ENCODE measurements at regions not wholly inside any gene's neighbourhood (a gene's known extent, or its start where the extent isn't known, plus 50 kb on each side); places are given as distances from the start of the nearest gene placed in this dataset.

DNA sequence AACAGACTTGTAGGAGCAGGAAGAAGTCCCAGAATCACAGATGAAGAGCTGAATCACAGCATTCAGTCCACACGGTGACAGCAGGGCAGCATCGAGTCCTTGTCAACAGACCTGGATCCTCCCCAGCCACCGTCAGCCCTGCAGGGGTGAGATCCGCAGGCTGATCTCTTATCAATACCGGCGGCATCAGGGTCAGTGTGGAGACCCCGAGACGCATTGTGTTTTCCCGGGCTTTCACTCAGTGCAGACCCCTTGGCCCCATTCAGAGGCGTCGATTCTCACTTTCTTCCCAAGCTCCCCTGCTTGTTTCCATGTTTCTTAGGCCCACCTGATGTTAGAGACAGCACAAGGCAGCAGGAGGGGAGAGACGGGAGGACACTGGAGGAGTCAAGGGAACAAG is 609.6 kb downstream of the PTPRU start:
- no peak for TF ChIP-seq POLR2A (IDR thresholded peaks at IDR 0.05; ENCODE audit: extremely low read depth, insufficient read length)
- TF ChIP-seq MYC (IDR thresholded peaks at IDR 0.05; ENCODE audit: low read depth, low read length), result no peak
- TF ChIP-seq, protein P1, sequence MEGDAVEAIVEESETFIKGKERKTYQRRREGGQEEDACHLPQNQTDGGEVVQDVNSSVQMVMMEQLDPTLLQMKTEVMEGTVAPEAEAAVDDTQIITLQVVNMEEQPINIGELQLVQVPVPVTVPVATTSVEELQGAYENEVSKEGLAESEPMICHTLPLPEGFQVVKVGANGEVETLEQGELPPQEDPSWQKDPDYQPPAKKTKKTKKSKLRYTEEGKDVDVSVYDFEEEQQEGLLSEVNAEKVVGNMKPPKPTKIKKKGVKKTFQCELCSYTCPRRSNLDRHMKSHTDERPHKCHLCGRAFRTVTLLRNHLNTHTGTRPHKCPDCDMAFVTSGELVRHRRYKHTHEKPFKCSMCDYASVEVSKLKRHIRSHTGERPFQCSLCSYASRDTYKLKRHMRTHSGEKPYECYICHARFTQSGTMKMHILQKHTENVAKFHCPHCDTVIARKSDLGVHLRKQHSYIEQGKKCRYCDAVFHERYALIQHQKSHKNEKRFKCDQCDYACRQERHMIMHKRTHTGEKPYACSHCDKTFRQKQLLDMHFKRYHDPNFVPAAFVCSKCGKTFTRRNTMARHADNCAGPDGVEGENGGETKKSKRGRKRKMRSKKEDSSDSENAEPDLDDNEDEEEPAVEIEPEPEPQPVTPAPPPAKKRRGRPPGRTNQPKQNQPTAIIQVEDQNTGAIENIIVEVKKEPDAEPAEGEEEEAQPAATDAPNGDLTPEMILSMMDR (IDR thresholded peaks at IDR 0.05; ENCODE audit: low read depth, low read length), result no peak
- TF ChIP-seq, protein P2, sequence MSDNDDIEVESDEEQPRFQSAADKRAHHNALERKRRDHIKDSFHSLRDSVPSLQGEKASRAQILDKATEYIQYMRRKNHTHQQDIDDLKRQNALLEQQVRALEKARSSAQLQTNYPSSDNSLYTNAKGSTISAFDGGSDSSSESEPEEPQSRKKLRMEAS (IDR thresholded peaks at IDR 0.05; ENCODE audit: low read depth, low read length), result no peak
- DNase-seq (ENCODE audit: low read depth), result no peak
- H3K4me3 ChIP-seq (ENCODE audit: low read depth, low read length), result no peak overlapping the region

DNA sequence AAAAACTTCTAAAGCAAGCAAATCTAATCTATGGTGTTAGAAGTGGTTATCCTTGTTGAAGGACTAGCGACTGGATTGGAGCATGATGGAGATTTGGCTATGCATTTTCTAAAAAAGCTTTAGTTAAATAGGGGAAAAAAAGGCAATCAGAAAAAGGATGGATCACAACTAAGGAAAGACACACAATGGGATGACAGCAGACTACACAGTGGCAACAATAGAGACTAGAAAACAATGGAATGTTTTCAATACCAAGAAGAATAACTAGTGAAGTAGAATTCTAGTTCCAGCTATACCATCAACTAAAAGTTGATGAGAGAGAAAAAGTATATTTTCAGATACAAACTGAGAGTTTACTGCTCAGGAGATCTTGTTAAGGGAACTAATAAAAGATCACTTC is 605.8 kb downstream of the PTPRU start:
- DNase-seq (ENCODE audit: low read depth), result no peak
- no peak overlapping the region for H3K4me3 ChIP-seq (ENCODE audit: low read depth, low read length)
- no peak for TF ChIP-seq MYC (IDR thresholded peaks at IDR 0.05; ENCODE audit: low read depth, low read length)
- TF ChIP-seq, protein P1 (IDR thresholded peaks at IDR 0.05; ENCODE audit: low read depth, low read length), result no peak
- TF ChIP-seq, protein P2 (IDR thresholded peaks at IDR 0.05; ENCODE audit: low read depth, low read length), result no peak
- TF ChIP-seq POLR2A (IDR thresholded peaks at IDR 0.05; ENCODE audit: extremely low read depth, insufficient read length), result no peak

DNA sequence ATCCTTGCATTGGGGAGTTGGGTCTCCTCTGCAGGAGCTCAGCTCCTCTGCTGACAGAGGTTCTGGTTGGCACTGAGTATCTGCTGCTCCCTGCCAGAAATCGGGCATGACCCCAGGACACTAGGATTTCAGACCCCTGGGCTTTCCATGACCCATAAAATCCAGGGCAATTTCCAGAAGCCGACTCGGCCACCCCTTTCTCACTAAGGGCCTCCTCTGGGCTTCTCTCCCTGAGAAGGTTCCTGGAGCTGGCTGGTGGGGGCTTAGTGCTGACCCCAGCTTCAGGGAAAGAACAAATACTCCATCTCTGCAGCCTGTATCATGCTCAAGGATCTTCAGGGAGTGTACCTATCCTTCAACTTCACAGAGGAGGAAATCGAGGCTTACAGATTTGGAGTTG is 603.4 kb downstream of the PTPRU start:
- H3K4me3 ChIP-seq (ENCODE audit: low read depth, low read length), result no peak overlapping the region
- no peak for TF ChIP-seq MYC (IDR thresholded peaks at IDR 0.05; ENCODE audit: low read depth, low read length)
- TF ChIP-seq, protein P1 (IDR thresholded peaks at IDR 0.05; ENCODE audit: low read depth, low read length), result no peak
- no peak for TF ChIP-seq POLR2A (IDR thresholded peaks at IDR 0.05; ENCODE audit: extremely low read depth, insufficient read length)
- TF ChIP-seq, protein P2 (IDR thresholded peaks at IDR 0.05; ENCODE audit: low read depth, low read length), result no peak
- DNase-seq (ENCODE audit: low read depth), result no peak

DNA sequence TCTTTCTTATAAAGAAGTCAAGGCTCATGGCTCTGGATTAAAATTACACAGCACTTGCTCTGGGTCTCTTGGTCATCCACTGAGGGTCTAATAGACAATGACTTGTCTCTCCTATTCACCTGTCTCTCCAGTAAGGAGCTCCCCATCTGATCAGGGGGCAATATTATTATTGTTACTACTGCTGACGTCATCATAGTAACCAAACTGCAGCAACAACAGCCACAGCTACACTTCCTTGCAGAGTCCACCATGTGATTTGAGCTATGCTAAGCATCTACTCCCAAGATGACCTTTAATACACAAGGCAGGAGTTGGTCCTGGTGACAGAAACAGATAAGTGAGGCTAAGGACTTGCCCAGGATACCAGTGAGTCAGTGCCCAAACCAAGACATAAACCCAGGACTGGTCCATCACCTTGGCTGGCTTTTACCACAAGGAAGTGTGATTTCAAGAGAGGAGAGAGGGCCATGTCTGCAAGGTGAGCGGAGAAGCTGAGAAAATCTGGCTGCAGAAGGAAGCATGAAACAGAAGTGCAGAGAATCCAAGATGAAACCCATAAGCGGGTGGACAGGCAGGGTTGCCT is 602.5 kb downstream of the PTPRU start:
- TF ChIP-seq, protein P2 (IDR thresholded peaks at IDR 0.05; ENCODE audit: low read depth, low read length), result no peak
- no peak for TF ChIP-seq POLR2A (IDR thresholded peaks at IDR 0.05; ENCODE audit: extremely low read depth, insufficient read length)
- no peak for DNase-seq (ENCODE audit: low read depth)
- H3K4me3 ChIP-seq (ENCODE audit: low read depth, low read length), result no peak overlapping the region

DNA sequence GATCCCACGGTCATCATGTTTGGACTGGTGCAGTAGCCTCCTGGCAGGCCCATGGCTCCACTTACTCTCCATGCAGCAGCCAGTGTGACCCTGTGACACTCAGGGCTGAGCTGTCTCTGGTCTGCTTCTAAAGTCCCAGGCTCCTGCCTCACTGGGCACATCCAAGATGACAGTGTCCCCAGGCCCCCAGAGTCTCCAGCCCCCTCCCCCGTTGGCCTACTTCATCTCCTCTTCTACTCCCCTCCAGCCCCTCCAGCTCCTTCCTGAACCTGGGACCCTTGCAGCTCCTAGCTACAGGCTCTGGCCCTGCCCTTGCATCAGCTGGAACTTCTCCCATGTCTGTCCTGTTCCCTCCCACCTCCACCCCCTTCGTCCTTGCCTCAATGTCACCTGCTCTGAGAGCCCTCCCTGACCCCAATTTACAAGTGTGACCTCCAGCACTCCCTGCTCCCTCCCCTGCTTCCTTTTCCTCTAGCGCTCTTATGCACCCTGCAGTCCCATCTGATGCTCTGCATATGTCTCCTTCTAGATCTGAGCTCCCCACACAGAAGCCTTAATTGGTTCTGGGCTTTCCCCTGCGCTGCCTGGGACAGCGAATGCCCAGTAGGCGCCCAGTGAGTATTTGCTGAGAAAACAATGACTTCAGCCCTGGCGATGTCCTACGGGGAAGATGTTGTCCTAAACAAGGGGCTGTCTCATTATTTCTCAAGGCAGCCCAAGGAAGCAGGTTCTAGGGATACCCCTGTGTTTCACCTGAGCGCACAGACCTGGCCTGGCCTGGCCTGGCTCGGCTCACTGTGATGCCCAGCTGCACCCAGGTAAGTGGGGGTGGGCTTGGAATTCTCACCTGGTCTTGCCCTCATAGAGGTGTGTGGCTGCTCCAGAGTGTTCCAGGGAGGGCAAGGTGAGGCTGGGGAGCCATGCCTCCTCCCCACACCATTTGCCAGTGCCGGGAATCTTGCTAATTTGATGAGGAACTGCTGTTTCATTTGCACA is 600.6 kb downstream of the PTPRU start:
- no peak for DNase-seq (ENCODE audit: low read depth)

More for the DNA sequence above, 600.6 kb downstream of the PTPRU start:
- no peak overlapping the region for H3K4me3 ChIP-seq (ENCODE audit: low read depth, low read length)
- TF ChIP-seq, protein P1 (IDR thresholded peaks at IDR 0.05; ENCODE audit: low read depth, low read length), result no peak
- no peak for TF ChIP-seq POLR2A (IDR thresholded peaks at IDR 0.05; ENCODE audit: extremely low read depth, insufficient read length)
- TF ChIP-seq MYC (IDR thresholded peaks at IDR 0.05; ENCODE audit: low read depth, low read length), result no peak
- TF ChIP-seq, protein P2 (IDR thresholded peaks at IDR 0.05; ENCODE audit: low read depth, low read length), result no peak

All from NB4 (cell line).